ENCODE measurements at regions not wholly inside any gene's neighbourhood (a gene's known extent, or its start where the extent isn't known, plus 50 kb on each side); places are given as distances from the start of the nearest gene placed in this dataset.

GRCh38 chr4:15327311-15328298, 100.2 kb upstream of the C1QTNF7 start:
- TF ChIP-seq, protein P1, sequence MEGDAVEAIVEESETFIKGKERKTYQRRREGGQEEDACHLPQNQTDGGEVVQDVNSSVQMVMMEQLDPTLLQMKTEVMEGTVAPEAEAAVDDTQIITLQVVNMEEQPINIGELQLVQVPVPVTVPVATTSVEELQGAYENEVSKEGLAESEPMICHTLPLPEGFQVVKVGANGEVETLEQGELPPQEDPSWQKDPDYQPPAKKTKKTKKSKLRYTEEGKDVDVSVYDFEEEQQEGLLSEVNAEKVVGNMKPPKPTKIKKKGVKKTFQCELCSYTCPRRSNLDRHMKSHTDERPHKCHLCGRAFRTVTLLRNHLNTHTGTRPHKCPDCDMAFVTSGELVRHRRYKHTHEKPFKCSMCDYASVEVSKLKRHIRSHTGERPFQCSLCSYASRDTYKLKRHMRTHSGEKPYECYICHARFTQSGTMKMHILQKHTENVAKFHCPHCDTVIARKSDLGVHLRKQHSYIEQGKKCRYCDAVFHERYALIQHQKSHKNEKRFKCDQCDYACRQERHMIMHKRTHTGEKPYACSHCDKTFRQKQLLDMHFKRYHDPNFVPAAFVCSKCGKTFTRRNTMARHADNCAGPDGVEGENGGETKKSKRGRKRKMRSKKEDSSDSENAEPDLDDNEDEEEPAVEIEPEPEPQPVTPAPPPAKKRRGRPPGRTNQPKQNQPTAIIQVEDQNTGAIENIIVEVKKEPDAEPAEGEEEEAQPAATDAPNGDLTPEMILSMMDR (conservative IDR thresholded peaks at IDR 0.05), result no peak
- TF ChIP-seq ZFX (IDR thresholded peaks at IDR 0.05), result no peak

Data from C4-2B (cell line).